Common myeloid progenitor, CD34-positive (primary cell): ENCODE measurements at regions not wholly inside any gene's neighbourhood (a gene's known extent, or its start where the extent isn't known, plus 50 kb on each side); places are given as distances from the start of the nearest gene placed in this dataset.
"Not testable (repeated sequence)": the region's sequence is repeated elsewhere in the genome, so short reads cannot be mapped to it uniquely, and the experiment has no call there.

Experiments used
- CTCF ChIA-PET: fragments of 350-600 bp; sonication (Branson Sonifier 250); formaldehyde crosslinking; loops from one replicate; lab custom pipeline; 2021; ENCODE audit warnings: antibody characterized with exemption; lab: Charles Lee
- POLR2A ChIA-PET: fragments of 350-600 bp; sonication (Branson Sonifier 250); formaldehyde crosslinking; loops from one replicate; lab custom pipeline; 2021; ENCODE audit warnings: antibody characterized with exemption; lab: Charles Lee
- DNase-seq, 3 donors: peaks; one replicate each; pipeline versions ENCODE4 v3.0.0 to v3.0.0-alpha.2; 2013
- H3K27ac ChIP-seq, 2 experiments: 1 replicate in 1 of 2; 2 replicates in 1 of 2; pipeline ENCODE4 v1.7.0; 2013; ENCODE audit warnings: inconsistent platforms in 2 of 2, low read length in 2 of 2, mild to moderate bottlenecking in 2 of 2, low read depth in 1 of 2, moderate library complexity in 1 of 2; ENCODE audit not compliant: severe bottlenecking in 2 of 2, insufficient read depth in 1 of 2, poor library complexity in 1 of 2
- H3K27me3 ChIP-seq, 5 experiments: replicated peaks in 2 of 5; 1 replicate in 3 of 5; 2 replicates in 2 of 5; pipeline versions ENCODE4 v1.6.1 to v1.7.0; 2013; ENCODE audit warnings: low read length in 4 of 5, mild to moderate bottlenecking in 2 of 5, moderate library complexity in 2 of 5, inconsistent platforms in 1 of 5; ENCODE audit not compliant: insufficient read depth in 5 of 5, control insufficient read depth in 4 of 5
- H3K36me3 ChIP-seq, 4 experiments: 1 replicate in 2 of 4; 2 replicates in 2 of 4; pipeline versions ENCODE4 v1.6.1 to v1.7.0; 2013; ENCODE audit warnings: low read length in 3 of 4, control low read depth in 1 of 4, mild to moderate bottlenecking in 1 of 4; ENCODE audit not compliant: control insufficient read depth in 4 of 4, insufficient read depth in 4 of 4
- H3K4me1 ChIP-seq, 4 experiments: 1 replicate in 3 of 4; 2 replicates in 1 of 4; pipeline versions ENCODE4 v1.6.1 to v1.7.1; 2013; ENCODE audit warnings: low read length in 3 of 4, mild to moderate bottlenecking in 3 of 4, control low read depth in 1 of 4, inconsistent platforms in 1 of 4, moderate library complexity in 1 of 4; ENCODE audit not compliant: control insufficient read depth in 4 of 4, insufficient read depth in 4 of 4; ENCODE audit errors: control extremely low read depth in 1 of 4
- H3K4me3 ChIP-seq, 7 experiments: 1 replicate in 4 of 7; 2 replicates in 3 of 7; pipeline versions ENCODE4 v1.5.1 to v1.7.0; 2013; ENCODE audit warnings: mild to moderate bottlenecking in 7 of 7, low read length in 6 of 7, moderate library complexity in 6 of 7, inconsistent platforms in 2 of 7, low read depth in 2 of 7, control low read depth in 1 of 7; ENCODE audit not compliant: insufficient read depth in 4 of 7, control insufficient read depth in 1 of 7; ENCODE audit errors: extremely low read depth in 1 of 7
- H3K9me3 ChIP-seq, 5 experiments: 1 replicate in 4 of 5; 2 replicates in 1 of 5; pipeline versions ENCODE4 v1.6.1 to v1.7.1; 2013; ENCODE audit warnings: low read length in 4 of 5, mild to moderate bottlenecking in 2 of 5, inconsistent platforms in 1 of 5, low read depth in 1 of 5, moderate library complexity in 1 of 5; ENCODE audit not compliant: control insufficient read depth in 4 of 5, insufficient read depth in 2 of 5; ENCODE audit errors: control extremely low read depth in 1 of 5
- WGBS: methylation state at CpG from one replicate; pipeline ENCODE4 v1.1.5; 2013; ENCODE audit not compliant: insufficient coverage; 5-methylcytosine and 5-hydroxymethylcytosine counted together

GRCh38 chr9:41075671-41076070 lies 52.8 kb downstream of the FOXD4L6 start:
- not testable (repeated sequence) for H3K27ac ChIP-seq
- WGBS: no CpG with 5 or more reads among the region's 1 CpG

GRCh38 chr9:41074356-41074942 lies 54.0 kb downstream of the FOXD4L6 start:
- H3K4me3 ChIP-seq: peak overlapping the region; percentile 34 to 75 (median 52)
- peaks cover 0 to 10% (median 5%) of the 10 kb centered on the region in 4 experiments for H3K4me1 ChIP-seq
- peaks cover 0 to 35% (median 9%) of the 10 kb centered on the region in 5 experiments for H3K27me3 ChIP-seq
- H3K36me3 ChIP-seq, H3K27ac ChIP-seq, H3K9me3 ChIP-seq, CTCF ChIA-PET, POLR2A ChIA-PET: not testable (repeated sequence)
- peak in 2 of 3 donors; percentile 7 to 31 for DNase-seq
- 14% methylated on average over 63 of the region's 63 CpGs for WGBS

More at GRCh38 chr9:41075671-41076070, 52.8 kb downstream of the FOXD4L6 start:
- H3K36me3 ChIP-seq, H3K9me3 ChIP-seq, POLR2A ChIA-PET, H3K4me3 ChIP-seq, CTCF ChIA-PET, DNase-seq: not testable (repeated sequence)
- peaks cover 0 to 10% (median 5%) of the 10 kb centered on the region in 4 experiments for H3K4me1 ChIP-seq
- H3K27me3 ChIP-seq: peaks cover 0 to 39% (median 9%) of the 10 kb centered on the region in 5 experiments

DNA sequence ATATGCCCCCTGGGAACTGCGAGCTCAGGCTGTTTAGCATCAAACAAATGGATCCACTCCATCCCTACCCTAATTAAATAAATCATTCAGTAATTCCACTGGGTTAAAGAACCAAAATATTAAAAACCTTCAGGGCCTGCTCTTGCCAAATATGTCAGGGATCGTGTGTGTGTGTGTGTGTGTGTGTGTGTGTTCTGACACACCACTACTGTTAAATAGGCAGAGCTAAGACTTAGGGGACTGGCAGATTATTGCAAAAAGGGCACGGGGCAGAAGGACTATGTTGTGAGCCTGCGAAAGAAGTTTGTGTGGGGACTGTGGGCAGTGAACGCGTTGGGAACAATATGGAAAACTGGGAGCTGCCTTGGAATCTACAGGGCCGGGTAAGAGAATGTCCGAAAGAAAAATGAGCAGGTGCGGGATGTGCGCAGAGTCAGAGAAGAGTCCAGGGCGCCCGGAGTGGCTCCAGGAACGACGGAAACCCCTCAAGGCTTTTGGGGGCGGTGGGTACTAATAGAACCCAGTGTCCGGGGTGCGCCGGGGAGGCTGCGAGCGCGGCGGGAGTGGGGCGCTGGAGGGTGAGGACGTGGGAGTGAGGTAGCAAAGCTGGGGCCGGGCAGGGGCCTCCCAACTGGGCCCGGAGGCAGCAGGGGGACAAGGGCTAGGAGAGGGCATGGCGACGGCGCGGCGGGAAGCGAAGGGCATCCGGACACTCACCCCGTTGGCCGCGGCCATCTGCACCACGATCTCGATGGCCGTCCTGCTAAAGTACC lies 54.8 kb downstream of the FOXD4L6 start:
- H3K36me3 ChIP-seq, CTCF ChIA-PET, POLR2A ChIA-PET, H3K27ac ChIP-seq, H3K9me3 ChIP-seq: not testable (repeated sequence)
- Histone ChIP-seq H3K27me3 (peaks cover 0 to 33% (median 9%) of the 10 kb centered on the region in 5 experiments), H3K4me1 (peaks cover 0 to 10% (median 5%) of the 10 kb centered on the region in 4 experiments), H3K4me3 (peak overlapping the region in 1 of 7 experiments; percentile 75)
- 37% methylated on average over 18 of the region's 39 CpGs for WGBS
- DNase-seq: peak in 1 of 3 donors; percentile 37

DNA sequence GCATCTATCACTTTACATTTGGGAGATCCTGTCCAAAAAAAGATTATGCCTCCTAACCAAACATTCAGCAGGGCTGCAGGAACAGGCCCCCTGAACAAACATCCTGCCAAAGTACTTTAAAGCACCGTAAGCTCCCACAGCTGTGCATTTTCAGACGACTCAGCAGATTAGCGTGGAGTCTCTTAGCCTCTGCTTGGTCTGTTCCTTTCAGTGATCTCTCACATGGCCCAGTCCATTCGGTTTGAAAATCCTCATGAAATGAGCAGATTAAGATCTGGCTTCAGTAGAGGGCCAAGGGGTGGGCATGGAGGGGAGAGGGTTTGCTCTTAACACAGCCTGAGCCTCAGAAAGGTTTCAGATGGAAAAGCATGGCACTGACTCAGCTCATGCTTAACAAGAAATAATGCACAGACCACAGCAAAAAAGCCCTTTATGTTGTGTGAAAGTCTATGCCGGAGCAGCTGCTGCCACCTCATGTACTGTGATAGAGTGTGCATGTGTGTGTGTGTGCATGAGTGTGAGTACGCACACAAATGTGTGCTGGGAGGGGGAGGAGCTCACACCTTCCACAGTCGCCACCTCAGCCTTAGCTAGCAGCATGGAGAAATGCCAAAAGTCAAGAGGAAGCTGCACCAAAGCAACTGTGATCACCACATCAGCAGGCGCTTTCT lies 64.2 kb downstream of the FOXD4L6 start:
- H3K9me3 ChIP-seq, POLR2A ChIA-PET, H3K27me3 ChIP-seq, H3K4me1 ChIP-seq, CTCF ChIA-PET, H3K27ac ChIP-seq, H3K36me3 ChIP-seq: not testable (repeated sequence)
- DNase-seq: peak; percentile 68 to 88 (median 77)
- H3K4me3 ChIP-seq: peak overlapping the region in 4 of 7 experiments; percentile 19 to 64 (median 40)
- WGBS: 0% methylated on average over 3 of the region's 8 CpGs

GRCh38 chr9:41063243-41063642 lies 65.2 kb downstream of the FOXD4L6 start:
- H3K4me3 ChIP-seq, POLR2A ChIA-PET, H3K4me1 ChIP-seq, H3K9me3 ChIP-seq, H3K27me3 ChIP-seq, H3K27ac ChIP-seq, CTCF ChIA-PET, H3K36me3 ChIP-seq, DNase-seq: not testable (repeated sequence)
- WGBS: 88% methylated on average over 3 of the region's 5 CpGs

DNA sequence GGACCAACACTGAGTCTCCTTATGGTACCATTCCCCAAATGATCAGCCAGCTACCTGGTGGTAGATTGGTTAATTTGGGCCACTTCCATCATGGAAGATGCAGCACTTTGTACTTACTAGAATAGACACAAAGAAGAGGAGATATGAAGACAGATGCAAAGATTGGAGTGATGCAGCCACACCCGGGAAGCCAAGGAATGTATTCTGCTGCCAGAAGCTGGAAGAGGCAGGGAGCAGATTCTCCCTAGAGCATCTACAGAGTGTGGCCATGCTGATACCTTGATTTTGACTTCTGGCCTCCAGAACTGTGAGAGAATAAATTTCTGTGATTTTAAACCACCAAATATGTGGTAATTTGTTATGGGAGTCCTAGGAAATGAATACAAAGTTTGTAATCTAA lies 68.9 kb downstream of the FOXD4L6 start:
- POLR2A ChIA-PET, DNase-seq, H3K36me3 ChIP-seq, H3K27me3 ChIP-seq, H3K4me3 ChIP-seq, H3K4me1 ChIP-seq, H3K9me3 ChIP-seq, CTCF ChIA-PET, H3K27ac ChIP-seq: not testable (repeated sequence)
- no CpG with 5 or more reads among the region's 1 CpG for WGBS
